ENCODE measurements at regions not wholly inside any gene's neighbourhood (a gene's known extent, or its start where the extent isn't known, plus 50 kb on each side); places are given as distances from the start of the nearest gene placed in this dataset.
"Not testable (repeated sequence)": the region's sequence is repeated elsewhere in the genome, so short reads cannot be mapped to it uniquely, and the experiment has no call there.

DNA sequence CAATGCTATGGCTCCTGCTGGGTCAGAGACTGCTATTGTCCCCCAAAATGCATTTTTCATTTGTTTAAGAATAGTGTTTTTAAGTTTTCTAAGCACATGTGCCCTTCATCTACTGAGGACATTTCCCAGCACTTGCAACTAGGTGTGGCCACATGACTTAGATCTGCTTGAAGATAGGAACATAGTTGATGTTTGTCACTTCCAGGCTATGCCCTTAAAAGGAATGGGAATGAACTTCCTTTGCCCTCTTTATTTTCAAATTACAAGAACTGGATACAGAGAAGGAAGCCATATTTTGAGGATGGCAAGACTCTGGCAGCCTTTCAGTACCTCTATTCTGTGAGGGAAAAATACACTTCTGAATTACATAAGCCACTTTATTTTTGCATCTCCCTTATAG, 203.0 kb upstream of the TFAP2D start:
- DNase-seq: no peak

DNA sequence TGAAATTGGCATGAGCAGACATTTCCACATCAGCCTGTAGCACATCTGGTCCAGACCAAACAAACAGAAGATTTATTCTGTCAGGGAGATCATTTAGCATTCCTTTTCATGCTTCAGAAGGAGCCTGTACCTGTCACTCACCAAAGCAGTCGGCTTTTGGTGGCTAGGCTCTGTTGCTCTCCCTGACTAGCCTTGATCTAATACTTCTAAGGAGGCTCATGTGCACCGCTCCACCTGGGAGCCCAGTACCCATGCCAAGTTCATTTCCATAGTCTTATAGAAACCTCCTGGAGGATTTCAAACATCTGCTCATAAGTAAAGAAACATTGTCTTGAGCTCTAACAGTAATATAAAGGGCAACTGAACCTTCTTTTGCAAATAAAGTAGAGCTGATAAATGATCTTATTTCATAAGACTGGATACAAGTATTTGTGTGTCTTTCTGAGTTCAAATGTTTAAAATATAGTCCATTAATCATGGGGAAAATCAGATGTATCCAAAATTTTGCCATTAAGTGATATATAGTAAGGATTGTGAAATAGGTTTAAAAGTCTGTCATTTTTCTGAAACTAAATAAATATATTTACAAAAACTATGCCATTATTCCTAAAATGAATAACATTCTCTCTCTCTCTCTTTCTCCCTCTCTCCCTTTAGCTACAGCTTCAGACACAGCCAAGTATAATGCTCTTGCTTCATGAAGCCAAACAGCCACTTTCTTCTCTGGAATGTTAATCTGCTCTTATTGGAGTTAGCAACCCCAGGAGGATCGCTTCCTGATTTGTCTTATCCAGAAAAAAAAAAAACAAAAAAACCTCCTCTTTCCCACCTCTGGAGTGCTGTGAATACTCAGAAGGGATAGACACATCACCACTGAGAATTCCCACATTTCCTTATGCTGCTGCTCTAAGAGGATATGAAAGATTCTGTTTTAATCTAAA, 192.7 kb upstream of the TFAP2D start:
- DNase-seq: no peak

DNA sequence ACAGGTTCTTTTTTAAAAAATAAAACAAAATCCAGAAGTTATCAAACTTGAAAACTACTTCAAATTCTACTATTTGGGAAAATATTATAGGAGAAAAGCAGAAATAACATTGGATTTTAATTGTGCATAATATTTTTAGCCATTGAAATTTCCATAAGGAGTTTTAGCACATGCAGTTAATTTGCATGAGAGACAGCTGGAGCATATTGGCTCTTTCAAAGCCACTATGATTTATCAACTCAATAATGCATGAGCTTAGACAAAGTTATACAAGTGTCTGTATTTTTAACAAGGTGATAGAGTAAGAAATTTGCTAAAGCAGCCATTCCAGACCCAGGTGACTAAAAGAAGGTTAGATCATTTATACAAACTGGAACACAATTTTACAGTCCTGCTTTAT, 189.0 kb upstream of the TFAP2D start:
- no peak for DNase-seq

DNA sequence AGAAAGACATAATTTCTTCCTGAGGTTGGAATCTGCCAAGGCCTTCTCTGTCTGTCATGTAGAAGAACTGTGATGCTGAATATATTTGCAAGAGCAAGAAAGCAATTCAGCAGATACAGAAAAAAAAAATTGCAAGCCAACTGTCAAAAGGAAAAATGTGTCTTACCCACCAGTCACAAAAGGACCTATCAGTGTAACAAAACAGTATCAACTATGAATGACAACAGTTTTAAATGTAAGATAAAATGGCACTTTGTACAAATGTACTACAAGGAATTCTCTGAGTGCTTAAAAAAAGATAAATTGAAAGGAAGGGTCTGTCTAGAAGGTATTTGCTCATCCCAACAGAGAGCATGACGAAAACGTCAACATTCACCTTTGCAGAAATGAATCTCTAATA, 185.3 kb upstream of the TFAP2D start:
- DNase-seq: no peak

DNA sequence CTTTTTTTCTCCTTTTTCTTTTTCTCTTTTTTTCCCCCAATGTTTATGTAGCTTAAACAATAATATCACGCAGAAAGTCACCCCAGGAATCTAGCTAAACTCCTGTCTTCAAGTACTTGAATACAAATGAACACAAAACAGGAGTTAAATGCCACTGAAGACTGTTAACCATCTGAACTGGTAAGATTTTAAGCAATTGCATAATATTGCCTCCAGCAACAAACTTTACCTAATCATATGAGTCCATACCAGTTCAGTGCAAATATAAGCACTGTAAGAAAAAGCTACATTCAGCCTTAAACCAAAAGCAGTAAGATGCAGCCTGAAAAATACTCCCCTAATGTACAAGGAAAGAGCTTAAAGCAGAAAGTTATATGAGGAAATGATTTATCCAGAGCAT, 173.9 kb upstream of the TFAP2D start:
- DNase-seq: no peak

DNA sequence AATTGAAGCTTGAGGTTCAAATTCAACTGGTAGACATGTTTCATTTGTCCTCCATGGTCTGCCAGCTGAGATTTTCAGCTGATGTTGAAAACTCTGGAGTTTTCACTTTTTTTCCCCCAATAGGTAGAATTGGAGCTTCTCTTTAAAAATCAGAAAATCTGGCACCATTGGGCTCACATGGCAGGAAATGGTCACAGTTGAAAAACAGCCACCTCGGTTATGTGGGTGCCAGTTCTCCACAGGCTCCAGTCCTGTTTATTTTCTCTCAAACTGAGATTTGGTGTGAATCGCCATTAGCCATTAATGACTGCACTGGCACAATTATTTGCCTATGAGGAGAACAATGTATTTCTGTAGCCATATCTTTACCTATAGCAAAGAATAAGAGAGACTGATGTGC, 171.4 kb upstream of the TFAP2D start:
- no peak for DNase-seq

DNA sequence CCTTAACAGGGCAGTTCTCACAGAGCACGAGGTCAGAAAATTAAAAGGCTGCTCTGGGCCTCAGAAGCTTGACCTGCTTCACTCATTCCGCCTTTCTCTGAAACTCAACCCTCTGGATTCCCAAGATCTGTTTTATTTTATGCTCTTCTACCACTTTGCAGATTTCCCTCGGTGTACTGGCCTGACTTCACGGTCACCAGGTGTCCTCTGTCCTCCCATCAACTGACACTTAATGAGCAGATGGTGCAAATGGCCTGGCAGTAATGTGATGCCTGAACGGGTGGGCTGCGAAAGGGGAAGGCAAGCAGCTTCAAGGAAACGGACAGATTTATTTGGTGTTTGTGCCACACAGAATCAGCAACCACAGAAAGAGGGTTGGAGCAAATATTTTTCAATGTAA, 169.7 kb upstream of the TFAP2D start:
- no peak for DNase-seq

DNA sequence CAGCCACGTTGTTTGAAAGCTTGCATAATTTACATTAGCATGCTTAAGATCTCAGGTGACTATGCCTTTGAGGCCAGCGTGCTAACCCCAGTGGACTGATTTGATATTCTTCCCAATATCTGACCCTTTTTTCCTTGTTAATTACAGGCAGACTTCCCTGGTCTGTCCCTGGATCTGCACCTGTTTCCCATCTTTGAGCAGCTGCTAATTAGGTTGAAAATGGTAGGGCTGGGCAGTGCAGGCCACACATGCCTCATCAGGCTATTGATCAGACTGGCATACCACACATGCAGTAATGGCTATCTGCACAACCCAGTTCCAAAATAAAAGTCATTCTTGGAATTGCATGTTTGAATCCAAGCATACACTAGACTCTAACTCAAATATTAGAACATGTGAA, 164.3 kb upstream of the TFAP2D start:
- DNase-seq: no peak

DNA sequence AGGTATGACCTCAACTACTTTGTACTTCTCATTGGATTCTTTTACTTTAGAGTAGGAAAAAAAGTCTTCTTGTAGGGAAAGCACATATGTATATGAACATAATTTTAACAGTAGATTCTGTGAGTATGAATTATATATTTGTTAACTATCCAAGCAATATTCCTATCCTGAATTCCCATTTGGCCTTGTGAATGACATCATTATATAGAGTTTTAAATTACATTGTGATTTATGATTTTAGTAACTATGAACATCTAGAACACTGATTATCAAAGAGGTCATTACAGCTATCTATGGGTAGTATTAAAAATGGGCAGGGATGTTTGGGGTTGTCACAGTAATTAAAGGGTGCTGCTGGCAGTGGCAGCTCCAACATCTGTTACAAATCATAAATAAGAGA, 163.9 kb upstream of the TFAP2D start:
- DNase-seq: no peak

DNA sequence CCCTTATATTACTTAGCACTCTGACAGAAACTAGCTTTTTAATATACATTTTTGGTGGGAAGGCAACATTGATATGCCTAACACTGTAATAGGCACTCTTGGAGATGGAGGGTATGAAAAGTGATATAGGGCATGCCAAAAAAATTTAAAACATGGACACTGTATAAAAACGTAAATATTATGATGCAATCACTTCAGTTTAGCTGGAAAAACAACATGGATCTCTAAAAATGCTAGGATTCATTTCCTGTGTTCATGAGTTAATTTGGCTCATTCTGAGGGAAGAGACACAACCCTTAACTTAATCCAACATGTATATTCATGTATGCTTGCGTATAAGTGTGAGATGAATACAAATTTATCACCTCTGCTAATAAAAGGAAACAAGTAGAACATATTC, 157.3 kb upstream of the TFAP2D start:
- no peak for DNase-seq

DNA sequence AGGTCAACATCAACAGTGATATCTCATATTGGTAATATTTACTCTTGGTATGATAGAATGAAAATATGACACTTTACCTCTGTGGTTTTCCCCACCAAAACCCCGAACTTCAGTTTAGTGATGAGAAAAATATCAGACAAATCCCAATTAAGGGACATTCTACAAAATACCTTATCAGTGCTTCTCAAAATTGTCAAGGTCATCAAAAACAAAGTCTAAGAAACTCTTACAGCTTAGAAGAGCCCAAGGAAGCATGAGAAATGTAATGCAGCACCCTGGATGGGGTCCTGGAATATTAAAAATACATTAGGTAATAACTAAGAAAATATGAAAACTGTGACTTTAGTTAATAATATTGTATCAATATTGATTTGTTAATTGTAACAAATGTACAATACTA, 148.3 kb upstream of the TFAP2D start:
- DNase-seq: no peak

DNA sequence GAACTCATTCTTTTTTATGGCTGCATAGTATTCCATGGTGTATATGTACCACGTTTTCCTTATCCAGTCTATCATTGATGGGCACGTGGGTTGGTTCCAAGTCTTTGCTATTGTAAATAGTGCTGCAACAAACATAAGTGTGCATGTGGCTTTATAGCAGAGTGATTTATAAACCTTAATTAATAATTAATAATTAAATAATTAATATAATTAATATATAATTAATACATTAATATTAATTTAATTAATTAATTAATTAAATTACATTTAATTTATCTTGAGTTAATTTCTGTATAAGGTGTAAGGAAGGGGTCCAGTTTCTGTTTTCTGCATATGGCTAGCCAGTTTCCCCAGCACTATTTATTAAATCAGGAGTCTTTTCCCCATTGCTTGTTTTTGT, 142.1 kb upstream of the TFAP2D start:
- DNase-seq: not testable (repeated sequence)

DNA sequence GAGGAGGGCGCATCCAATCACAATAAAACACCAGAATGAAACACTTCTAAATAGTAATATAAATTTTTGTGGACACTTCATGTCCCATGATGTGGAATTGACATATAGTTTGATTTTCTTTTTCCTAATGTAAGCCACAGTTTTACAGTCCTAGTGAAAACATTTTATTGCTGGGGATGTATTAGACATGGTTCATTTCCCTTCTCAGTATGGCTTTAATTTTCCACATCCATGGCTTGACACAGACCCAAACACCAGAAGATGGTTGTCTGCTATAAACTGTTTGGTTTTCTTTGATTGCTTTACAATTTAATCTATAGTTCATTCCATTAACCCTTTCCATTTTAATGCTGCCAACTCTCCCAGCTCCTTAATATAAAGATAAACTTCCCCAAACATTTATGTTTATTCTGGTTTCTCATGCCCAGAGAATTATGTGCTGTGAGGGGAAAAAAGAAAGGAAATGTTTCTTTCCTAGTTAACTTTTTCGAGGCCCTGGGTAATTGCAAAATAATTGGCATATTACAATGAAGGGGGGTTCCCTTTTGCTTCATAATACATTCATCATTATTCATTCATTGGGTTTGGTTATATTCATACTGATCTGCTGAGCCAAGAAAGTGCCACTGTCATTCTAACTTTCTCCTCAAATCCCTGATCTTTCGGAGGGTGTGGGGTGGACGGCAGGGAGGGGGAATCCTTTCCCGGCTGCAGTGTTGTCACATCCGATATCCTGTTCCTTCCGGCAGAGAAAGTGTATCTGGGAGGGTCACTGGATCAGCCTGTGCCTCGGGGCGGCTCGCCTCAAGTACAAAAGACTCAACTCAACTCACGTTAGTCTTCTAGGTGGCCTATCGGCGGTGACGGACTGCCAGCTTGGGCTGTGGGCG, 127.6 kb upstream of the TFAP2D start:
- DNase-seq: no peak

DNA sequence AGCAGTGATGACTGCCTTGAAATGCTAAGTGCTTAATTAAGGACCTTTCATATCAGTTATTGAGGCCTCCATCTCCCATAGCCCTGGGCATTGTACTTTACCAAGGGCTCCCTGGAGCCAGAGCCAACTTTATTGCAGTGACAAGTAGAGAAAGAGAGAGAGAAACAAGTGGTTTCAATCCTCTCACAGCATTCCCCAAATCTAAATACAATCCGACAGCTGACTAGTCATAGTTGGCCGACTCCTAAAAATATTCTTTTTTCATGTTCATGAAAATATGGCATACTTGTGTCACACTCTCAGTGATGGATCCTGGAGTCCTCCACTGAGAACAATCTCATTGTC, 127.0 kb upstream of the TFAP2D start:
- no peak for DNase-seq

DNA sequence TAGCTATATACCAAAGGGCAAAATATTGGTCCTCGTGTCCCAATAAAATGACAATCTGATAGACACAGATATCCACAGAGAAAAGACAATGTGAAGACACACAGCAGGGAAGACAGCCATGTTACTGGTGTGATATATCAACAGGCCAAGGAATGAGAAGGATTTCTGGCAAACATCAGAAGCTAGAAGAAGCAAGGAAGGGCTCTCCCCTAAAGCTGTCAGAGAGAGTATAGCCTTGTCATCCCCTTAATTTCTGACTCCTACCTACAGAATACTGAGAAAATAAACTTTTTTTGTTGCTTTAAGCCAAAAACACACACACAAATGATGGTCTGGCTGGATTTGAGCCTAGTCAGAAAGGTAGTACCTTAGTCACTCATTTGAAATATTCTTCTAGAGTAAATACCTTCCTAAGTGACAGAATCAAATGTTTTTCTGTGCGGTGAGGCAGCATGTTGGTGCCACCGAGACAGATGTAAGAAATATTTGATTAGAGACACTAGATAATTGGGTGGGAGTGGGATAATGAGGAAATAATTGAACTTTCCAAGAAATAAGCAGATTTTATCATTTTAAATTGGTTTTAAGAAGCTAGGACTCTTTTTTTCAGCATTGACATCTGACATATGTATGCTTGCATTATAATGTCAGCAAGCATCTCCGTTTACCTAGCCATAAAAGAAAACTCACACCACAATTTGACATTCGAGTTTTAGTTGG, 123.4 kb upstream of the TFAP2D start:
- DNase-seq: no peak

DNA sequence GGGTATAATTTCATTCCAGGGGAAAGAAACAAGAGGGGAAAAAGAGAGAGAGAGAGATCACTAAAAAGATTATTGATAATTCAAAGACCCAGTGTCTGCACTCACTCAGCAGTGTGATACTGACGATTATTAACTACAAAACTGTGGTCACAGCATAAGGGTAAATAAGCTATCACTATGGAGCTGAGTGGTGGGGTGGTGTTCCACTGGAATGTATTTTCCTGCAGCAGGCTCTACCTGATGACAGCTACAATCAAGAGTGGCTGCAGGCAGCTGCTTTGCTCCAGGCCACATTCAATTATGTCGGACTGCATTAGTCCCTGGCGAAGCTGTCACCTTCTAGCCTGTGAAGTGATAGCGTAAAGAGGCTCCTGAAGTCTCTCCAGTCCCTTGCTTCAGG, 122.2 kb upstream of the TFAP2D start:
- no peak for DNase-seq

DNA sequence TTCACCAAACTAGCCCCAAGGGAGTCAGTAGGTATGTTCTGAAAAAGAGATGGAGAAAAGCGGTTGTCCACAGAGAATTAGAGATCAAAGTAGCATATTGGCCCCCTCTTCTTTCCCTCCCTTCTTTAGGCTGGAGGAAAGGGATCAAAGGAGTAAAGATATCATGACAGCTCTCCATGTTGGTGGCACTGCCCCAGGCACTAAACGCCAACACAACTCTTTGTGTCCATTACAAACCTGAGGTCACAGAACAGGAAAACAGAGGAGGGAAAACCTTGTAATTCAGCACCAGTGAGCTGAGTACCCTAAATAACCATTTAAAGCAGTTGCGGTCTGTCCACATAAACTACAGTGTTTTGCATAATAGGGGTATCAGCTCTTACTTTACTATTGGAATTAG, 113.0 kb upstream of the TFAP2D start:
- no peak for DNase-seq

DNA sequence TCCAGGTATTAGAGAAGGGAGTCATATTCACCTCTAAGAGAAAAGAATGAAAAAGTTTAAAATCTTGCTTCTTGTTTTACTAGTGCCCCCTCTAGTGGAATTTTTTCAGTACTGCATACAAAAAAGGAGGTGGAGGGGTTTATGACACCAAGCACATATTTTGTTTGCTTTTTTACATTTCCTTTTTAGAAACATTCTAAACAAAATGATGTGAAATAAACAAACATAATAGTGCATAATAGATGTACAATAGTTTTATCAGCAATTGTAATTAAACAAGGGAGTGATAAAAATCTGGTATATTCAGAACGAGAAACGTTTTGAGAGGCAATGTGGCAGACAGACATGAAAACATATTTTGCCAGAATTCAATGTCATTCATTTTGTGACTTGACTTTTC, 111.0 kb upstream of the TFAP2D start:
- DNase-seq: no peak

DNA sequence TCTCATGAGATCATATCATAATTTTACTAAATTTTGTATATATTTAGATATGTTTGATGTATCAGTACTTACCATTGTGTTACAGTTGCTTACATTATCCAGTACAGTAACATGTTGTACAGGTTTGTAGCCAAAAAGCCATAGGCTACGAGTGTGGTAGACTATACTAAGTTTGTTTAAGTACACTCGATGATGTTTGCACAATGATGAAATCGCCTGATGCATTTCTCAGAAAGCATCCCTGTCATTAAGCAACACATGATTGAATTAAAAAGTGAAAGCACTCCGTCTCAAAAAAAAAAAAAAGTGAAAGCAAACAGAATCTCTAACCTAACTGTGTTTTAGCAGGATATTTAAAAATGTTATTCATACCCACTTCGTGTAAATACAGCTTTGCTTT, 104.9 kb upstream of the TFAP2D start:
- DNase-seq: no peak

DNA sequence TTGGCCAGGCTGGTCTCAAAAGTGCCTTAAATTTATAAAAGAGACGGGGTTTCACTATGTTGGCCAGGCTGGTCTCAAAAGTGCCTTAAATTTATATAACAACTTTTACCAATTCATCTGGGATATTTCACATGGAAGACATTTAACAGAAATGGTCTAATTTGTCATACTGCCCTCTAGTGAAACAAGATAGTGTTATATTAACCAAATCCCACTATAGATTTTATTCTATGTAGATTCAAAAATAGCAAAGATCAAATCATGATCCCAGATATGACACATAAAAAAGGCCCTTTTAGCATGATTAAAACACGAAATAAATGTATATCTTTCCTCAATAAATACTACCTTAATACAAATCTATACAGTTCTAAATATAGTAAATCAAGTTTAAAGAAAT, 102.8 kb upstream of the TFAP2D start:
- DNase-seq: no peak

DNA sequence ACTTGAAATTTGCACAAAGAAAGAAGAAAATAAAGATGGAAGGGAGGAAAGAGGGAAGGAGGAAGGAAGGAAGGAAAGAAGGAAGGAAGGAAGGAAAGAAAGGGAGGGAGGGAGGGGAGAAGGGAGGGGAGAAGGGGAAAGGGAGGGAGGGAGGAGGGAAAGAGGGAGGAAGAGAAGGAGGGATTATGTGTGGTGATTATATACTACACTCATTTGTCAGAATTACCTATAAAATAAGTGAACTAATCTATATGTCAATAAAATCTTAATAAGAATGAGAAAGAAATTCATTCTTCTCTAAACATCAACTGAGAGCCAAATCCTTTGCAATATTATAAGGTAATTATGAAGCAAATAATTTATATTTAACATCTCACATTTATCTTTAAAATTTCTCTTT, 77.9 kb upstream of the TFAP2D start:
- no peak for DNase-seq

DNA sequence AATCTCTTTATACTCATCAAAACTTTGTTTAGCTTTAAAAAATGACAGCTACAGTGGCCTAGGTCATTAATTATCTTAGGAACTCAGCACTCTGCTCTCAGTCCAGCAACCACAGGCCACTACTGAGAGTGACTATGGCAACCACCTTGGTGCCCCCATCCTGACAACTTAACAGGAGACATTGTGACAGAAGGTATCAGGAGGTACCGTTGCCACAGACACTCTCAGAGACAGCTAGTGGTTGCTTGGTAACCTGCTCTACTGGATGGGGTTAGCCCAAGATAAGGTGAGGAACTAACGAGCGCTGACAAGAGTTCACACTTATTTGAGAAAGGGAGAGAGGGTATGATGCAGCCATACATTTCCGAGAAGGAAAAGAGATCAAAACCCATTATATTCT, 76.1 kb upstream of the TFAP2D start:
- DNase-seq: no peak

DNA sequence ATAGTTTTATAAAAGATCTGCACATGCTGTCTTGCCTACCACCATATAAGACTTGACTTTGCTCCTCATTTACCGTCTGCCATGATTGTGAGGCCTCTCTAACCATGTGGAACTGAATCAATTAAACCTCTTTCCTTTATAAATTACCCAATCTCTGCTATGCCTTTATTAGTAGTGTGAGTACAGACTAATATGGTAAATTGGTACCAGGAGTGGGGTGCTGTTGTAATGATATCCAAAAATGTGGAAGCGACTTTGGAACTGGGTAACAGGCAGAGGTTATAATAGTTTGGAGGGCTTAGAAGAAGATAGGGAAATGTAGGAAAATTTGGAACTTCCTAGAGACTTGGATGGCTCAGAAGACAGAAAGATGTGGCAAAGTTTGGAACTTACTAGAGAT, 64.2 kb upstream of the TFAP2D start:
- no peak for DNase-seq

DNA sequence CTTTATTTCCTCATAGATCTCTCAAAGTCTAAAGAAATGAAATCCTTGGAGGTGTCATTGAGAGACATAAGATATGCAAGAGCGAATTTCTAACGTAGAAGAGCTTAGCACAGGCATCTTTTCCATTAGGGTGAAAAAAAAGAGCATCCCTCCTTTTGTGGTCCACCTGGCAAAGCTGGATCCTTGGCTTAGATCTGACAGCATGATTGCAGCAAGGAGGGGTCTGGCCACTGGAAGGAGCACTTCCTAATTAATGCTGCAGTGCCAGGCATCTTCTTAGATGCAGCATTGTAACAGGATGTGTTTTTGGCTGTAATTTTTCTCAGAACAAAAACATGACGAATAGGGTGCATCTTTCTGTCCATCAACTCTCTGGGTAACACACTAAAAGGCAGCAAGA, 60.1 kb upstream of the TFAP2D start:
- no peak for DNase-seq

All from MV-4-11 (cell line).